Liver (tissue), 8 donors: ENCODE measurements at regions not wholly inside any gene's neighbourhood (a gene's known extent, or its start where the extent isn't known, plus 50 kb on each side); places are given as distances from the start of the nearest gene placed in this dataset.

Experiments used
- DNase-seq: peaks from one replicate; pipeline ENCODE4 v3.0.0-alpha.2; 2017; ENCODE audit warnings: low spot score
- H3K27ac ChIP-seq, 2 donors: one replicate each; pipeline ENCODE4 v1.7.0; 2013; ENCODE audit warnings: inconsistent platforms in 2 of 2, low read length in 2 of 2, control low read depth in 1 of 2, low read depth in 1 of 2, mild to moderate bottlenecking in 1 of 2
- H3K27me3 ChIP-seq, 4 donors: one replicate each; pipeline versions ENCODE4 v1.6.1 to v1.7.0; 2013; ENCODE audit warnings: low read length in 3 of 4, inconsistent platforms in 1 of 4, mild to moderate bottlenecking in 1 of 4, moderate library complexity in 1 of 4; ENCODE audit not compliant: control insufficient read depth in 4 of 4, insufficient read depth in 4 of 4
- H3K36me3 ChIP-seq, 4 donors: one replicate each; pipeline versions ENCODE4 v1.6.1 to v1.7.0; 2013; ENCODE audit warnings: low read length in 3 of 4, mild to moderate bottlenecking in 3 of 4, low read depth in 1 of 4, moderate library complexity in 1 of 4; ENCODE audit not compliant: control insufficient read depth in 4 of 4, insufficient read depth in 3 of 4
- H3K4me1 ChIP-seq, 4 donors: one replicate each; pipeline versions ENCODE4 v1.6.1 to v1.7.0; 2013; ENCODE audit warnings: low read length in 3 of 4, mild to moderate bottlenecking in 3 of 4, moderate library complexity in 1 of 4; ENCODE audit not compliant: control insufficient read depth in 4 of 4, insufficient read depth in 4 of 4
- H3K4me3 ChIP-seq, 3 donors: one replicate each; pipeline versions ENCODE4 v1.6.1 to v1.7.0; 2013; ENCODE audit warnings: low read length in 3 of 3, control low read depth in 1 of 3, low read depth in 1 of 3, mild to moderate bottlenecking in 1 of 3
- H3K9ac ChIP-seq, 2 donors: one replicate each; pipeline ENCODE4 v1.7.0; 2013; ENCODE audit warnings: low read length in 2 of 2, mild to moderate bottlenecking in 2 of 2, moderate library complexity in 2 of 2, control low read depth in 1 of 2, low read depth in 1 of 2
- H3K9me3 ChIP-seq, 4 donors: one replicate each; pipeline versions ENCODE4 v1.6.1 to v1.7.0; 2013; ENCODE audit warnings: low read length in 3 of 4; ENCODE audit not compliant: control insufficient read depth in 4 of 4
- EGR1 ChIP-seq, 2 donors: IDR thresholded peaks; 2 replicates each; pipeline ENCODE4 v1.6.1; 2016 to 2018; ENCODE audit warnings: antibody characterized with exemption in 2 of 2, low read depth in 2 of 2
- FOXA1 ChIP-seq: IDR thresholded peaks from 2 replicates; pipeline ENCODE4 v1.6.1; 2016; ENCODE audit warnings: antibody characterized with exemption
- FOXA2 ChIP-seq: IDR thresholded peaks from 2 replicates; pipeline ENCODE4 v1.6.1; 2016; ENCODE audit warnings: antibody characterized with exemption
- HNF4A ChIP-seq, 2 donors: conservative IDR thresholded peaks; 2 replicates each; pipeline ENCODE4 v1.6.1; 2016; ENCODE audit warnings: antibody characterized with exemption in 2 of 2, mild to moderate bottlenecking in 2 of 2
- HNF4G ChIP-seq: IDR thresholded peaks from 2 replicates; pipeline ENCODE4 v1.6.1; 2016; ENCODE audit warnings: antibody characterized with exemption
- JUND ChIP-seq, 2 donors: IDR thresholded peaks; 2 replicates each; pipeline ENCODE4 v1.6.1; 2016; ENCODE audit warnings: antibody characterized with exemption in 2 of 2
- NR2F2 ChIP-seq: IDR thresholded peaks from 2 replicates; pipeline ENCODE4 v1.6.1; 2016; ENCODE audit warnings: antibody characterized with exemption
- RAD21 ChIP-seq, 2 donors: IDR thresholded peaks; 2 replicates each; pipeline ENCODE4 v1.6.1; 2016; ENCODE audit warnings: antibody characterized with exemption in 2 of 2, mild to moderate bottlenecking in 2 of 2
- RXRA ChIP-seq, 2 donors: IDR thresholded peaks; 2 replicates each; pipeline ENCODE4 v1.6.1; 2017 to 2018; ENCODE audit warnings: antibody characterized with exemption in 2 of 2, mild to moderate bottlenecking in 1 of 2
- SP1 ChIP-seq: IDR thresholded peaks from 2 replicates; pipeline ENCODE4 v1.6.1; 2018; ENCODE audit warnings: antibody characterized with exemption, mild to moderate bottlenecking
- TAF1 ChIP-seq: conservative IDR thresholded peaks from 2 replicates; pipeline ENCODE4 v1.6.1; 2016; ENCODE audit warnings: antibody characterized with exemption, mild to moderate bottlenecking
- YY1 ChIP-seq: IDR thresholded peaks from 2 replicates; pipeline ENCODE4 v1.6.1; 2016; ENCODE audit warnings: antibody characterized with exemption, mild to moderate bottlenecking
- WGBS: extraction: QIAGEN DNeasy Blood & Tissue Kit; methylation state at CpG from one replicate; pipeline ENCODE4 v1.1.7; 2013; 5-methylcytosine and 5-hydroxymethylcytosine counted together
- TF ChIP-seq, protein P1 (sequence below): IDR thresholded peaks from 2 replicates; pipeline ENCODE4 v1.6.1; 2016; ENCODE audit warnings: antibody characterized with exemption
- TF ChIP-seq, protein P2 (sequence below): IDR thresholded peaks from 2 replicates; pipeline ENCODE4 v1.6.1; 2016; ENCODE audit warnings: antibody characterized with exemption
- TF ChIP-seq, protein P3 (sequence below): fragments of 150-350 bp; IDR thresholded peaks from 2 replicates; pipeline ENCODE4 v1.5.1; 2017; ENCODE audit warnings: improper control_type of control experiment, low read depth, low read length; ENCODE audit not compliant: missing input control
- TF ChIP-seq, protein P4 (sequence below): IDR thresholded peaks from 2 replicates; pipeline ENCODE4 v1.6.1; 2016; ENCODE audit warnings: antibody characterized with exemption
- TF ChIP-seq, protein P5 (sequence below): IDR thresholded peaks from 2 replicates; pipeline ENCODE4 v1.6.1; 2016; ENCODE audit warnings: antibody characterized with exemption, mild to moderate bottlenecking
- donor health status: healthy.
- donor health status: healthy.
- donor health status: healthy.
- donor health status: healthy.
- donor health status: healthy.

DNA sequence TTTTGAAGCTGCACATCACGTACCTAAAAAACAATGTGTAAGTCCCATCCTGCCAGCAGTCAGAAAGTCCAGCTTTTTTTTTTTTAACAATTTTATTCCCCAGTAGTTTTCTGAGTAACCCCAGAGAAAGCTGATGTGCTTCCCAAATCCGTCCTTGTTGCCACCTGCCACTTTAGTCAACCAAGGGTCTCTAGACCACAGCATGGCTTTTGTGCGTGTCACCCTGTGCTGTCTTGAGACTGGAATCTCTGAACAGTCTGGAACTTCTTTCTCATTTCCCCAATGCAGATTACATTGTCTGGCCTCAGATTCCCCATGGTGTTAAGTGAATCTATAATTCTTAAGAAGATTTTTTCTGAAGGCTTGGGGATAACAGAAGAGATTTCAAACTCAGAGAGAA lies 289.2 kb upstream of the KLF12 start:
- Histone ChIP-seq H3K9me3 (no peaks in the 10 kb centered on the region), H3K27ac (no peak overlapping the region), H3K4me1 (no peaks in the 10 kb centered on the region), H3K36me3 (no peaks in the 10 kb centered on the region), H3K4me3 (no peak overlapping the region), H3K27me3 (no peaks in the 10 kb centered on the region), H3K9ac (no peak overlapping the region)
- 87% methylated on average over 3 of the region's 3 CpGs for WGBS
- no peak for DNase-seq
- TF ChIP-seq RAD21 (IDR thresholded peaks at IDR 0.05) = no peak
- TF ChIP-seq NR2F2 = no peak
- no peak for TF ChIP-seq HNF4A (conservative IDR thresholded peaks at IDR 0.05)
- no peak for TF ChIP-seq SP1
- no peak for TF ChIP-seq EGR1 (IDR thresholded peaks at IDR 0.05; ENCODE audit: low read depth in 2 of 2)
- TF ChIP-seq, protein P1, sequence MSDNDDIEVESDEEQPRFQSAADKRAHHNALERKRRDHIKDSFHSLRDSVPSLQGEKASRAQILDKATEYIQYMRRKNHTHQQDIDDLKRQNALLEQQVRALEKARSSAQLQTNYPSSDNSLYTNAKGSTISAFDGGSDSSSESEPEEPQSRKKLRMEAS = no peak
- TF ChIP-seq, protein P2, sequence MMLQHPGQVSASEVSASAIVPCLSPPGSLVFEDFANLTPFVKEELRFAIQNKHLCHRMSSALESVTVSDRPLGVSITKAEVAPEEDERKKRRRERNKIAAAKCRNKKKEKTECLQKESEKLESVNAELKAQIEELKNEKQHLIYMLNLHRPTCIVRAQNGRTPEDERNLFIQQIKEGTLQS = no peak
- no peak for TF ChIP-seq HNF4G
- TF ChIP-seq, protein P3, sequence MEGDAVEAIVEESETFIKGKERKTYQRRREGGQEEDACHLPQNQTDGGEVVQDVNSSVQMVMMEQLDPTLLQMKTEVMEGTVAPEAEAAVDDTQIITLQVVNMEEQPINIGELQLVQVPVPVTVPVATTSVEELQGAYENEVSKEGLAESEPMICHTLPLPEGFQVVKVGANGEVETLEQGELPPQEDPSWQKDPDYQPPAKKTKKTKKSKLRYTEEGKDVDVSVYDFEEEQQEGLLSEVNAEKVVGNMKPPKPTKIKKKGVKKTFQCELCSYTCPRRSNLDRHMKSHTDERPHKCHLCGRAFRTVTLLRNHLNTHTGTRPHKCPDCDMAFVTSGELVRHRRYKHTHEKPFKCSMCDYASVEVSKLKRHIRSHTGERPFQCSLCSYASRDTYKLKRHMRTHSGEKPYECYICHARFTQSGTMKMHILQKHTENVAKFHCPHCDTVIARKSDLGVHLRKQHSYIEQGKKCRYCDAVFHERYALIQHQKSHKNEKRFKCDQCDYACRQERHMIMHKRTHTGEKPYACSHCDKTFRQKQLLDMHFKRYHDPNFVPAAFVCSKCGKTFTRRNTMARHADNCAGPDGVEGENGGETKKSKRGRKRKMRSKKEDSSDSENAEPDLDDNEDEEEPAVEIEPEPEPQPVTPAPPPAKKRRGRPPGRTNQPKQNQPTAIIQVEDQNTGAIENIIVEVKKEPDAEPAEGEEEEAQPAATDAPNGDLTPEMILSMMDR = no peak
- TF ChIP-seq YY1 = no peak
- no peak for TF ChIP-seq FOXA1
- TF ChIP-seq, protein P4, sequence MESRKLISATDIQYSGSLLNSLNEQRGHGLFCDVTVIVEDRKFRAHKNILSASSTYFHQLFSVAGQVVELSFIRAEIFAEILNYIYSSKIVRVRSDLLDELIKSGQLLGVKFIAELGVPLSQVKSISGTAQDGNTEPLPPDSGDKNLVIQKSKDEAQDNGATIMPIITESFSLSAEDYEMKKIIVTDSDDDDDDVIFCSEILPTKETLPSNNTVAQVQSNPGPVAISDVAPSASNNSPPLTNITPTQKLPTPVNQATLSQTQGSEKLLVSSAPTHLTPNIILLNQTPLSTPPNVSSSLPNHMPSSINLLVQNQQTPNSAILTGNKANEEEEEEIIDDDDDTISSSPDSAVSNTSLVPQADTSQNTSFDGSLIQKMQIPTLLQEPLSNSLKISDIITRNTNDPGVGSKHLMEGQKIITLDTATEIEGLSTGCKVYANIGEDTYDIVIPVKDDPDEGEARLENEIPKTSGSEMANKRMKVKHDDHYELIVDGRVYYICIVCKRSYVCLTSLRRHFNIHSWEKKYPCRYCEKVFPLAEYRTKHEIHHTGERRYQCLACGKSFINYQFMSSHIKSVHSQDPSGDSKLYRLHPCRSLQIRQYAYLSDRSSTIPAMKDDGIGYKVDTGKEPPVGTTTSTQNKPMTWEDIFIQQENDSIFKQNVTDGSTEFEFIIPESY = no peak
- TF ChIP-seq, protein P5, sequence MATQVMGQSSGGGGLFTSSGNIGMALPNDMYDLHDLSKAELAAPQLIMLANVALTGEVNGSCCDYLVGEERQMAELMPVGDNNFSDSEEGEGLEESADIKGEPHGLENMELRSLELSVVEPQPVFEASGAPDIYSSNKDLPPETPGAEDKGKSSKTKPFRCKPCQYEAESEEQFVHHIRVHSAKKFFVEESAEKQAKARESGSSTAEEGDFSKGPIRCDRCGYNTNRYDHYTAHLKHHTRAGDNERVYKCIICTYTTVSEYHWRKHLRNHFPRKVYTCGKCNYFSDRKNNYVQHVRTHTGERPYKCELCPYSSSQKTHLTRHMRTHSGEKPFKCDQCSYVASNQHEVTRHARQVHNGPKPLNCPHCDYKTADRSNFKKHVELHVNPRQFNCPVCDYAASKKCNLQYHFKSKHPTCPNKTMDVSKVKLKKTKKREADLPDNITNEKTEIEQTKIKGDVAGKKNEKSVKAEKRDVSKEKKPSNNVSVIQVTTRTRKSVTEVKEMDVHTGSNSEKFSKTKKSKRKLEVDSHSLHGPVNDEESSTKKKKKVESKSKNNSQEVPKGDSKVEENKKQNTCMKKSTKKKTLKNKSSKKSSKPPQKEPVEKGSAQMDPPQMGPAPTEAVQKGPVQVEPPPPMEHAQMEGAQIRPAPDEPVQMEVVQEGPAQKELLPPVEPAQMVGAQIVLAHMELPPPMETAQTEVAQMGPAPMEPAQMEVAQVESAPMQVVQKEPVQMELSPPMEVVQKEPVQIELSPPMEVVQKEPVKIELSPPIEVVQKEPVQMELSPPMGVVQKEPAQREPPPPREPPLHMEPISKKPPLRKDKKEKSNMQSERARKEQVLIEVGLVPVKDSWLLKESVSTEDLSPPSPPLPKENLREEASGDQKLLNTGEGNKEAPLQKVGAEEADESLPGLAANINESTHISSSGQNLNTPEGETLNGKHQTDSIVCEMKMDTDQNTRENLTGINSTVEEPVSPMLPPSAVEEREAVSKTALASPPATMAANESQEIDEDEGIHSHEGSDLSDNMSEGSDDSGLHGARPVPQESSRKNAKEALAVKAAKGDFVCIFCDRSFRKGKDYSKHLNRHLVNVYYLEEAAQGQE = no peak
- TF ChIP-seq JUND (IDR thresholded peaks at IDR 0.05) = no peak
- no peak for TF ChIP-seq FOXA2
- TF ChIP-seq RXRA (IDR thresholded peaks at IDR 0.05) = no peak
- no peak for TF ChIP-seq TAF1

DNA sequence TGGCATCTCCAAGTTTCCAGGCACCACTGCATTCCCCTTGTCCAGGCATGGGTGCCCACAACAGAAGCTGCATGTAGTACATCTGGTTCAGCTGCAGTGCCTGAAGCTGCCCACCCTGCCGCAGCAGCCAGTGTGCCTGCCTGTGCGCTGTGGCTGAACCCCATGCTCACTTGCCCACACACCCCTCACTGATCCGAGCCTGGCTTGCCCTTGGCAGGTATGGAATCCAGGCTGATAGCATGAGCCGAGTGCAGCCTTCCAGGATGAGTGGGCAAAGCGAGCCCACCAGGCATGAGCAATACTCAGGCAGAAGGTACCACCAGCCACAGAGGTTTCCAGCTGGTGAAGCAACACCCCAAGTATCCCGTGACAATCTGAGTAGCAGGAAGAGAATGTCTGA lies 280.3 kb upstream of the KLF12 start:
- H3K4me3 ChIP-seq = peak overlapping the region in 1 of 3 donors; percentile 16
- H3K27me3 ChIP-seq = no peaks in the 10 kb centered on the region
- H3K9ac ChIP-seq = no peak overlapping the region
- H3K9me3 ChIP-seq = peaks cover 0 to 14% (median 9%) of the 10 kb centered on the region in 4 donors
- H3K4me1 ChIP-seq = no peaks in the 10 kb centered on the region
- TF ChIP-seq, protein P1 = no peak
- TF ChIP-seq SP1 = no peak
- TF ChIP-seq HNF4G = no peak
- TF ChIP-seq, protein P5 = no peak
- TF ChIP-seq, protein P4 = no peak
- no peak for TF ChIP-seq EGR1 (IDR thresholded peaks at IDR 0.05; ENCODE audit: low read depth in 2 of 2)
- no peak for TF ChIP-seq NR2F2
- H3K27ac ChIP-seq = no peak overlapping the region
- WGBS = 76% methylated on average over 6 of the region's 6 CpGs
- no peaks in the 10 kb centered on the region for H3K36me3 ChIP-seq
- no peak for DNase-seq
